Suprapubic skin (tissue), 4 donors: ENCODE measurements at regions not wholly inside any gene's neighbourhood (a gene's known extent, or its start where the extent isn't known, plus 50 kb on each side); places are given as distances from the start of the nearest gene placed in this dataset.

ENCODE experiments used
- DNase-seq, 2 donors: peaks; one replicate each; pipeline ENCODE4 v3.0.0-alpha.2; 2019; ENCODE audit warnings: low spot score in 2 of 2
- H3K27ac ChIP-seq: fragments of 200-600 bp; sonication (generic); one replicate; pipeline ENCODE4 v1.5.1; 2019
- H3K27me3 ChIP-seq: fragments of 200-600 bp; sonication (generic); one replicate; pipeline ENCODE4 v1.5.1; 2019
- H3K36me3 ChIP-seq: fragments of 200-600 bp; sonication (generic); one replicate; pipeline ENCODE4 v1.5.1; 2019
- H3K4me1 ChIP-seq: fragments of 200-600 bp; sonication (generic); one replicate; pipeline ENCODE4 v1.5.1; 2019
- H3K4me3 ChIP-seq: fragments of 200-600 bp; sonication (generic); one replicate; pipeline ENCODE4 v1.5.1; 2019; ENCODE audit warnings: mild to moderate bottlenecking
- H3K9me3 ChIP-seq: fragments of 200-600 bp; sonication (generic); one replicate; pipeline ENCODE4 v1.5.1; 2019
- CTCF ChIP-seq, 2 donors: fragments of 200-600 bp in 1 of 2; fragments of 450-650 bp in 1 of 2; sonication (generic) in 1 of 2; IDR thresholded peaks; one replicate each; pipeline ENCODE4 v1.5.1; 2016 to 2019; ENCODE audit warnings: antibody characterized with exemption in 2 of 2, mild to moderate bottlenecking in 1 of 2, moderate library complexity in 1 of 2
- EP300 ChIP-seq: sonication (generic); formaldehyde crosslinking; IDR thresholded peaks from one replicate; pipeline ENCODE4 v1.6.1; 2017; ENCODE audit warnings: antibody characterized with exemption
- POLR2A ChIP-seq, 2 donors: fragments of 450-650 bp; IDR thresholded peaks; one replicate each; pipeline ENCODE4 v1.6.1; 2017; ENCODE audit warnings: antibody characterized with exemption in 2 of 2, mild to moderate bottlenecking in 2 of 2, moderate library complexity in 2 of 2
- POLR2AphosphoS5 ChIP-seq, 3 donors: sonication (generic); formaldehyde crosslinking; IDR thresholded peaks; one replicate each; pipeline ENCODE4 v1.6.1; 2017; ENCODE audit warnings: antibody characterized with exemption in 3 of 3
- WGBS: methylation state at CpG from one replicate; pipeline ENCODE4 v1.1.5; 2018; 5-methylcytosine and 5-hydroxymethylcytosine counted together

- Histone ChIP-seq H3K9me3 (no peaks in the 10 kb centered on the region), H3K36me3 (no peaks in the 10 kb centered on the region), H3K27me3 (peaks cover 7% of the 10 kb centered on the region), H3K4me1 (no peaks in the 10 kb centered on the region), H3K4me3 (no peak overlapping the region), H3K27ac (no peak overlapping the region)
- DNase-seq: peak; percentile 37 to 61
- no peak for TF ChIP-seq POLR2A (IDR thresholded peaks at IDR 0.05)
- TF ChIP-seq POLR2AphosphoS5 (IDR thresholded peaks at IDR 0.05): no peak
- no peak for TF ChIP-seq EP300
- 80% methylated on average over 15 of the region's 20 CpGs for WGBS
These were observed 257.4 kb downstream of the BRD1 start for GRCh38 chr22:49570032-49570848.

GRCh38 chr22:49569286-49570031 is 258.2 kb downstream of the BRD1 start:
- peak; percentile 35 to 61 for DNase-seq
- no peaks in the 10 kb centered on the region for H3K4me1 ChIP-seq
- TF ChIP-seq CTCF (IDR thresholded peaks at IDR 0.05) (no peak), POLR2AphosphoS5 (IDR thresholded peaks at IDR 0.05) (no peak), EP300 (no peak), POLR2A (IDR thresholded peaks at IDR 0.05) (no peak)
- H3K4me3 ChIP-seq: no peak overlapping the region
- no peak overlapping the region for H3K27ac ChIP-seq
- peaks cover 12% of the 10 kb centered on the region for H3K27me3 ChIP-seq
- WGBS: 87% methylated on average over 23 of the region's 37 CpGs
- no peaks in the 10 kb centered on the region for H3K36me3 ChIP-seq
- no peaks in the 10 kb centered on the region for H3K9me3 ChIP-seq

- H3K36me3 ChIP-seq: no peaks in the 10 kb centered on the region
- no peaks in the 10 kb centered on the region for H3K9me3 ChIP-seq
- H3K4me1 ChIP-seq: no peaks in the 10 kb centered on the region
- TF ChIP-seq CTCF (IDR thresholded peaks at IDR 0.05): no peak
- no peak for TF ChIP-seq EP300
- no peak for TF ChIP-seq POLR2A (IDR thresholded peaks at IDR 0.05)
- TF ChIP-seq POLR2AphosphoS5 (IDR thresholded peaks at IDR 0.05): no peak
- H3K4me3 ChIP-seq: no peak overlapping the region
- H3K27ac ChIP-seq: no peak overlapping the region
- DNase-seq: peak in 1 of 2 donors; percentile 74
- peaks cover 12% of the 10 kb centered on the region for H3K27me3 ChIP-seq
- 75% methylated on average over 10 of the region's 14 CpGs for WGBS
These were observed 258.9 kb downstream of the BRD1 start for GRCh38 chr22:49568751-49569285.

GRCh38 chr22:49567899-49568750 is 259.5 kb downstream of the BRD1 start:
- no peak for TF ChIP-seq EP300
- TF ChIP-seq POLR2AphosphoS5 (IDR thresholded peaks at IDR 0.05): no peak
- no peak for TF ChIP-seq CTCF (IDR thresholded peaks at IDR 0.05)
- TF ChIP-seq POLR2A (IDR thresholded peaks at IDR 0.05): no peak
- Histone ChIP-seq H3K27me3 (peaks cover 12% of the 10 kb centered on the region), H3K27ac (no peak overlapping the region), H3K4me3 (no peak overlapping the region), H3K9me3 (no peaks in the 10 kb centered on the region), H3K4me1 (no peaks in the 10 kb centered on the region), H3K36me3 (no peaks in the 10 kb centered on the region)
- DNase-seq: peak in 1 of 2 donors; percentile 73
- 81% methylated on average over 23 of the region's 25 CpGs for WGBS

GRCh38 chr22:49566693-49567092 is 261.0 kb downstream of the BRD1 start:
- Histone ChIP-seq H3K9me3 (no peaks in the 10 kb centered on the region), H3K4me1 (no peaks in the 10 kb centered on the region), H3K27me3 (peaks cover 12% of the 10 kb centered on the region), H3K36me3 (no peaks in the 10 kb centered on the region), H3K27ac (no peak overlapping the region), H3K4me3 (no peak overlapping the region)
- whole genome bisulfite sequencing: 46% methylated on average over 7 of the region's 13 CpGs
- peak in 1 of 2 donors; percentile 70 for DNase-seq
- no peak for TF ChIP-seq POLR2A (IDR thresholded peaks at IDR 0.05)
- no peak for TF ChIP-seq CTCF (IDR thresholded peaks at IDR 0.05)
- no peak for TF ChIP-seq POLR2AphosphoS5 (IDR thresholded peaks at IDR 0.05)
- TF ChIP-seq EP300: no peak
